Non-pigmented ciliary epithelial cell (primary cell): ENCODE measurements at regions not wholly inside any gene's neighbourhood (a gene's known extent, or its start where the extent isn't known, plus 50 kb on each side); places are given as distances from the start of the nearest gene placed in this dataset.

ENCODE experiments used
- DNase-seq: peaks from one replicate; pipeline ENCODE4 v3.0.0-alpha.2; 2010; ENCODE audit warnings: low read depth

DNA sequence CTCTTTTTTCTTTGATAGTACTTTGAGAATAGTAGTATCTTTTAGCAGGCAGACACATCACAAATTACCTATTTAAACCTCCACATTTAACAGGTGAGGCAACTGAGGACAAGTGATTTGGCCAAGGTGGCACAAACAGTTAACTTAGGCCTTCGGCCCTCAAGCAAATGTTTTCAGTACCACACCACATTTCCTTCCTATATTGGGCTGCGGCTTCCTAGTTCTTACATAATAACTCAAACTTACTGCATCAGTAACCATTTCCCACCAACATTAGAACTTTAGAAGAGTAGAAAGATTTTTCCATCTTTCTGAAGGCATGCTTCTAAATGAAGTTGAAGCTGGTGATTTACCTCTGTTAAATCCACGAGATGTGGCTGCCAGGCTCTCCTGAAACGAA, 63.2 kb upstream of the SLC4A4 start:
- no peak for DNase-seq

DNA sequence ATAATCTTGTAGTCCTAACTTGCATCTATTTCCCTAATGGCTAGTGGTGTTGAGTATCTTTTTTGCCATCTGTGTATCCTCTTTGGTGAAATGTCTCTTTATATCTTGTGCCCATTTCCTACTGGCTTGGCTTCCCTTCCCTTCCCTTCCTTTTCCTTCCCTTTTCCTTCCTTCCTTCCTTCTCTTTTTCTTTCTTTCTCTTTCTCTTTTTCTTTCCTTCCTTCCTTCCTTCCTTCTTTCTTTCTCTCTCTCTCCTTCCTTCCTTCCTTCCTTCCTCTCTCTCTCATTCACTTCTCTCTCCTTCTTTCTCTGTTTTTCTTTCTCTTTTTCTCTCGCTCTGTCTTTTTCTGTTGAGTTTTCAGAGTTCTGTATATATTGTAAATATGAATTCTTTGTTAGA, 61.5 kb upstream of the SLC4A4 start:
- DNase-seq, result no peak

DNA sequence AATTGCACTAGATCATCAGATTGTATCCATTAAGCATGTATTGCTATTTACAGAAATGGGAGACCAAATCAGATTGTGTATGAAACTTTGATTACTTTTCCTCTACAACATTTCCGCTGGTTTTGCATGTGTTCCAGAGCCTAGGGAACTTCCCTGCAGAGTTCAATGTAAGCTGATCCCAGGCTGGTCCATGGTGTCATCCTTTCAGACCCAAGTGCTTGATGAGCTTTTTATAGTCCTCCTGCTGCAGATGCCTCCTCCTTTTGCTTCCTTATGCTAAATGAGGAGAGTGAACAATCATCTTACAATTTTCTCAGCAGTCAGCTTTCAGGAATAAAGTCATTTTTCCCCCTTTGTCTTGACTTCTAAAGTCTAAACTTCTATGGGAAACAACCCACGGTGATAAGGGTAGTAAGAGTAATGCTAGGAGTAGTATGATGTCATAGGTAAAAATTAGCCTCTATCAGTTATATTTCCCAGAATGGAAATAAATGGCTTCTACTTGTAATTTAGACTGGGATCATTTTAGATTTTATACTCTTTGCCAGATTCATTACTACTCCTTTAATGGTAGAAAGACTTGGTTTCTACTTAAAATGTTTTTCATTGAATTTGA, 55.1 kb upstream of the SLC4A4 start:
- no peak for DNase-seq

DNA sequence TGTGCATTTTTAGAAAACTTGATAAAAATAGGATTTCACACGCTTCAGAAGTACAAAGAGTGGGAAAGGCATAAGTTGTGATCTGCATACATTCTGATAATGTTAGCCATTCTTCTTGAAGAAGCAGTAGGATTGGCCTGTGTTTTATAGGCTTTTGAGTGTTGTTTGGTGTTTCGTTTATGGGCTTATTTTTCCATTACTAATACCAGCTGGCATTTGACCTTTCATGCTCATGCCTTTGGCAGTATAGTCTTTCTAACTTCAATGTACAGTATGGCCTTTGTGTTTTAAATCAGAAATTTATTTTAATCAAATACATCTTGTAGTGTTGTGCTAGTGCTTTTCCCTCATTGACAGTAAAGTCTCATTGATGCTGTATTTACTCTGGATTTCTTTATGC, 51.5 kb upstream of the SLC4A4 start:
- no peak for DNase-seq

DNA sequence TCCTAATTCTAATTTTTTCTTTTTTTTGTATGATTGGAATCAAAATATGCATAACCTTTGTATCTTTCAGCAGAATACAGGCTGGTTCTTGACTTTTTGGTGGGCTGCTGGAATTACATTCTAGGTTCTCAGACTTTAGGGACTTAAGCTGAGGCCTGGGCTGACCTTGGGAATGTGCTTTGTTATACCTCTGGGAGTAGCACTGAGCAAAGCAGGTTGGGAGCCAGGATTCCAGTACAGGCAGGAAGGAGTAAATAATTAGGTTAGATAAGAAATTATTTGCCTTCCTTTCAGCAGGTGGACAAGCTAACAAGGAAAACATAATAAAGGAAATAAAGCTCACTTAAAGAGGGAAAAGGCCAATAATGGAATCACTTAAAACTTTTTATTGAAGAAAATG, 49.9 kb upstream of the SLC4A4 start:
- DNase-seq, result no peak
